Endothelial cell of umbilical vein (primary cell): ENCODE measurements at regions not wholly inside any gene's neighbourhood (a gene's known extent, or its start where the extent isn't known, plus 50 kb on each side); places are given as distances from the start of the nearest gene placed in this dataset.

Experiments used
- BruUV-seq: library from RNA; stranded (reverse); fragments of 400-500 nt; replicated peaks from 2 replicates; lab custom pipeline; 2021; lab: Mats Ljungman, UMichigan
- CTCF ChIA-PET: fragments of 300-600, 350-600 bp; sonication (Branson Sonifier 250); formaldehyde crosslinking; loops from one replicate; lab custom pipeline; 2021; ENCODE audit warnings: antibody characterized with exemption, inconsistent platforms; lab: Charles Lee
- POLR2A ChIA-PET: fragments of 300-600, 350-600 bp; sonication (Branson Sonifier 250); formaldehyde crosslinking; loops from one replicate; lab custom pipeline; 2021; ENCODE audit warnings: antibody characterized with exemption, inconsistent platforms; lab: Charles Lee
- DNase-seq: peaks from one replicate; pipeline ENCODE4 v3.0.0-alpha.2; 2011; ENCODE audit warnings: low read depth, low spot score
- FAIRE-seq: peaks from 2 replicates; lab custom pipeline; 2011; peaks lifted over from hg19 to GRCh38; lab: Jason Lieb, UNC
- H2AFZ ChIP-seq: 2 replicates; pipeline ENCODE4 v1.6.0; 2012; ENCODE audit warnings: low read depth, low read length, control low read depth, inconsistent platforms
- H3K27ac ChIP-seq: 2 replicates; pipeline ENCODE4 v1.5.1; 2011; ENCODE audit warnings: low read depth, mild to moderate bottlenecking, control low read depth, low read length, moderate library complexity; ENCODE audit not compliant: insufficient read depth
- H3K27me3 ChIP-seq, 2 experiments: 2 replicates each; pipeline versions ENCODE4 v1.6.0 to v1.6.1; 2011; ENCODE audit warnings: low read length in 2 of 2, mixed read lengths in 1 of 2; ENCODE audit not compliant: control insufficient read depth in 2 of 2, insufficient read depth in 2 of 2
- H3K36me3 ChIP-seq, 2 experiments: 2 replicates in 1 of 2; 3 replicates in 1 of 2; pipeline ENCODE4 v1.5.1; 2011; ENCODE audit warnings: low read length in 2 of 2, mild to moderate bottlenecking in 1 of 2, moderate library complexity in 1 of 2; ENCODE audit not compliant: control insufficient read depth in 2 of 2, insufficient read depth in 2 of 2; ENCODE audit errors: extremely low read depth in 1 of 2
- H3K4me1 ChIP-seq: 3 replicates; pipeline ENCODE4 v1.5.1; 2011; ENCODE audit warnings: mild to moderate bottlenecking, low read length; ENCODE audit not compliant: control insufficient read depth, insufficient read depth; ENCODE audit errors: extremely low read depth
- H3K4me2 ChIP-seq: 2 replicates; pipeline ENCODE4 v1.6.1; 2011; ENCODE audit warnings: low read length, control low read depth, mixed read lengths; ENCODE audit not compliant: insufficient read depth
- H3K4me3 ChIP-seq, 3 experiments: fragments of 200-600 bp in 1 of 3; sonication (generic), shearing (Covaris generic) in 1 of 3; replicated peaks in 1 of 3; 2 replicates each; pipeline ENCODE4 v1.5.1; 2011 to 2016; ENCODE audit warnings: control low read depth in 3 of 3, low read length in 3 of 3, mild to moderate bottlenecking in 2 of 3, inconsistent platforms in 1 of 3, low read depth in 1 of 3, moderate library complexity in 1 of 3; ENCODE audit not compliant: insufficient read depth in 1 of 3
- H3K79me2 ChIP-seq: 2 replicates; pipeline ENCODE4 v1.6.0; 2012; ENCODE audit warnings: low read length, inconsistent platforms; ENCODE audit not compliant: control insufficient read depth, insufficient read depth
- H3K9ac ChIP-seq: replicated peaks from 2 replicates; pipeline ENCODE3; 2011; ENCODE audit warnings: low read length, control low read depth; ENCODE audit not compliant: insufficient read depth; ENCODE audit errors: extremely low read depth
- H3K9me1 ChIP-seq: replicated peaks from 3 replicates; pipeline ENCODE4 v1.6.0; 2011; ENCODE audit warnings: mild to moderate bottlenecking, low read length; ENCODE audit not compliant: control insufficient read depth, insufficient read depth; ENCODE audit errors: extremely low read depth
- H3K9me3 ChIP-seq: replicated peaks from 2 replicates; pipeline ENCODE4 v1.5.1; 2012; ENCODE audit warnings: low read length, inconsistent platforms; ENCODE audit not compliant: control insufficient read depth, insufficient read depth
- H4K20me1 ChIP-seq: replicated peaks from 2 replicates; pipeline ENCODE3; 2011; ENCODE audit warnings: mild to moderate bottlenecking, low read length; ENCODE audit not compliant: control insufficient read depth, insufficient read depth; ENCODE audit errors: extremely low read depth
- CTCF ChIP-seq, 2 donors: IDR thresholded peaks; 1 replicate in 1 of 2; 2 replicates in 1 of 2; pipeline ENCODE4 v1.5.1; 2011; ENCODE audit warnings: low read length in 2 of 2, mild to moderate bottlenecking in 2 of 2, moderate library complexity in 2 of 2, control low read depth in 1 of 2, inconsistent platforms in 1 of 2, low read depth in 1 of 2; ENCODE audit not compliant: insufficient read depth in 1 of 2; ENCODE audit errors: extremely low read depth in 1 of 2
- EZH2 ChIP-seq: IDR thresholded peaks from 2 replicates; pipeline ENCODE4 v1.6.1; 2012; ENCODE audit warnings: borderline replicate concordance, low read depth, mild to moderate bottlenecking, moderate library complexity, low read length, inconsistent platforms; ENCODE audit not compliant: severe bottlenecking
- FOS ChIP-seq: IDR thresholded peaks from 2 replicates; pipeline ENCODE4 v1.6.1; 2011; ENCODE audit warnings: mild to moderate bottlenecking, low read length, moderate library complexity, borderline replicate concordance; ENCODE audit not compliant: insufficient read depth
- GATA2 ChIP-seq: IDR thresholded peaks from 2 replicates; pipeline ENCODE4 v1.7.0; 2011; ENCODE audit warnings: low read depth, mild to moderate bottlenecking, moderate library complexity, mixed read lengths, low read length; ENCODE audit not compliant: insufficient read length, insufficient read depth
- JUN ChIP-seq: IDR thresholded peaks from 2 replicates; pipeline ENCODE4 v1.6.1; 2011; ENCODE audit warnings: borderline replicate concordance, low read depth; ENCODE audit not compliant: insufficient read length, insufficient read depth
- MAX ChIP-seq: IDR thresholded peaks from 2 replicates; pipeline ENCODE4 v1.6.1; 2011; ENCODE audit not compliant: insufficient read depth, insufficient read length
- MYC ChIP-seq: IDR thresholded peaks from one replicate; pipeline ENCODE4 v1.6.1; 2011; ENCODE audit warnings: mild to moderate bottlenecking, low read depth, low read length
- POLR2A ChIP-seq: IDR thresholded peaks from 2 replicates; pipeline ENCODE4 v1.6.1; 2012; ENCODE audit warnings: low read depth, mild to moderate bottlenecking, control low read depth, low read length
- POLR2AphosphoS5 ChIP-seq: IDR thresholded peaks from 2 replicates; pipeline ENCODE4 v1.6.1; 2012; ENCODE audit warnings: low read depth, mild to moderate bottlenecking, control low read depth, low read length, moderate library complexity; ENCODE audit not compliant: insufficient read depth
- dilution Hi-C: fragments of 300-500 bp; cut with MboI; formaldehyde crosslinking; loops from one replicate; pipeline ENCODE4 v1.15.0; 2019; ENCODE audit warnings: low sequenced_read_pairs; ENCODE audit not compliant: extremely low pct_ligation_motif_present
- intact Hi-C: fragments of 100-400 bp; cut with micrococcal nuclease; formaldehyde crosslinking; loops from one replicate; pipeline ENCODE4 v1.10.0; 2022

GRCh38 chr10:85168243-85168642, 839.9 kb downstream of the CCSER2 start:
- H3K27ac ChIP-seq = no peak overlapping the region
- intact Hi-C loops (no loop called here), dilution Hi-C loops (no loop called here)
- DNase-seq = no peak
- H3K9ac ChIP-seq = no peak overlapping the region
- no peak for FAIRE-seq
- no peak overlapping the region for H2AFZ ChIP-seq
- ChIA-PET POLR2A (no interaction called here), CTCF (no interaction called here)
- no peaks in the 10 kb centered on the region for H3K36me3 ChIP-seq
- no peaks in the 10 kb centered on the region for H3K9me1 ChIP-seq
- no peaks in the 10 kb centered on the region for H3K4me1 ChIP-seq
- no peaks in the 10 kb centered on the region for H4K20me1 ChIP-seq
- H3K4me3 ChIP-seq = no peak overlapping the region
- H3K27me3 ChIP-seq = no peaks in the 10 kb centered on the region
- no peaks in the 10 kb centered on the region for H3K79me2 ChIP-seq
- TF ChIP-seq MYC (no peak), POLR2A (no peak), CTCF (IDR thresholded peaks at IDR 0.05; ENCODE audit: extremely low read depth in 1 of 2, insufficient read depth in 1 of 2, low read depth in 1 of 2, low read length in 2 of 2) (no peak), EZH2 (no peak)
- no peaks in the 10 kb centered on the region for H3K9me3 ChIP-seq
- BruUV-seq = no TSS peak
- H3K4me2 ChIP-seq = no peak overlapping the region

GRCh38 chr10:85170026-85170425, 841.6 kb downstream of the CCSER2 start:
- Histone ChIP-seq H3K4me1 (no peaks in the 10 kb centered on the region), H3K4me2 (no peak overlapping the region), H3K4me3 (no peak overlapping the region), H3K27me3 (no peaks in the 10 kb centered on the region), H3K27ac (no peak overlapping the region), H4K20me1 (no peaks in the 10 kb centered on the region), H2AFZ (no peak overlapping the region), H3K9ac (no peak overlapping the region), H3K9me1 (no peaks in the 10 kb centered on the region), H3K36me3 (no peaks in the 10 kb centered on the region), H3K79me2 (no peaks in the 10 kb centered on the region), H3K9me3 (no peaks in the 10 kb centered on the region)
- POLR2A ChIA-PET = no interaction called here
- DNase-seq (no peak), FAIRE-seq (no peak)
- dilution Hi-C loops = no loop called here
- intact Hi-C loops = no loop called here
- no TSS peak for BruUV-seq
- TF ChIP-seq CTCF (IDR thresholded peaks at IDR 0.05; ENCODE audit: extremely low read depth in 1 of 2, insufficient read depth in 1 of 2, low read depth in 1 of 2, low read length in 2 of 2) = no peak
- TF ChIP-seq POLR2AphosphoS5 = no peak
- TF ChIP-seq JUN = no peak
- no peak for TF ChIP-seq MAX
- TF ChIP-seq GATA2 = no peak
- no peak for TF ChIP-seq EZH2
- TF ChIP-seq MYC = no peak
- TF ChIP-seq FOS = no peak
- CTCF ChIA-PET = no interaction called here
